HCT116 (cell line): ENCODE measurements at regions not wholly inside any gene's neighbourhood (a gene's known extent, or its start where the extent isn't known, plus 50 kb on each side); places are given as distances from the start of the nearest gene placed in this dataset.

Source experiments
- ATAC-seq: fragments of 200-7000 bp; cut with Tn5 transposase; 2 replicates; pipeline ENCODE4 v1.9.1; 2020; ENCODE audit warnings: mild to moderate bottlenecking, moderate library complexity
- BruUV-seq: library from RNA; stranded (reverse); fragments of 400-500 nt; replicated peaks from 2 replicates; lab custom pipeline; 2021; lab: Mats Ljungman, UMichigan
- CTCF ChIA-PET: fragments of 300-600 bp; sonication (Branson Sonifier 250); formaldehyde crosslinking; loops from one replicate; lab custom pipeline; 2021; ENCODE audit warnings: antibody characterized with exemption; lab: Charles Lee
- POLR2A ChIA-PET: fragments of 300-600, 350-600 bp; sonication (Branson Sonifier 250); formaldehyde crosslinking; loops from one replicate; lab custom pipeline; 2021; ENCODE audit warnings: antibody characterized with exemption; lab: Charles Lee
- RAD21 ChIA-PET, 2 experiments: fragments of 300-600 bp; sonication (Branson Sonifier 250); formaldehyde crosslinking; loops; one replicate each; lab custom pipeline; 2023; ENCODE audit warnings: low total read pairs in 2 of 2; ENCODE audit not compliant: uncharacterized antibody in 2 of 2, unreplicated experiment in 2 of 2, low non-redundant PET in 1 of 2; lab: Charles Lee
- DNase-seq: peaks from one replicate; pipeline ENCODE4 v3.0.0-alpha.2; 2010; ENCODE audit warnings: low read depth, low spot score
- H2AFZ ChIP-seq: fragments of 200-600 bp; shearing (Covaris generic), sonication (generic); 2 replicates; pipeline ENCODE4 v1.6.1; 2017; ENCODE audit warnings: low read depth, mixed run types, mixed read lengths, antibody characterized with exemption, low read length; ENCODE audit not compliant: poor library complexity, severe bottlenecking
- H3K27ac ChIP-seq: 2 replicates; pipeline ENCODE4 v1.5.1; 2012; ENCODE audit warnings: low read depth, low read length
- H3K27me3 ChIP-seq: fragments of 200-600 bp; sonication (generic); 2 replicates; pipeline ENCODE4 v1.6.1; 2016; ENCODE audit warnings: mixed run types, low read length, mixed read lengths; ENCODE audit not compliant: insufficient read depth
- H3K36me3 ChIP-seq, 2 experiments: fragments of 200-500 bp in 1 of 2; fragments of 200-600 bp in 1 of 2; sonication (Bioruptor generic) in 1 of 2; sonication (generic) in 1 of 2; 2 replicates each; pipeline versions ENCODE4 v1.5.1 to v1.6.1; 2014 to 2016; ENCODE audit warnings: low read length in 2 of 2, inconsistent platforms in 1 of 2, mixed read lengths in 1 of 2, mixed run types in 1 of 2; ENCODE audit not compliant: insufficient read depth in 2 of 2, control insufficient read depth in 1 of 2
- H3K4me1 ChIP-seq, 2 experiments: fragments of 200-600 bp in 1 of 2; sonication (generic) in 1 of 2; 2 replicates each; pipeline versions ENCODE4 v1.5.1 to v1.6.1; 2012 to 2017; ENCODE audit warnings: low read length in 2 of 2, inconsistent platforms in 1 of 2, mild to moderate bottlenecking in 1 of 2, mixed read lengths in 1 of 2, mixed run types in 1 of 2, moderate library complexity in 1 of 2; ENCODE audit not compliant: insufficient read depth in 2 of 2, control insufficient read depth in 1 of 2
- H3K4me2 ChIP-seq: fragments of 200-600 bp; sonication (generic); 2 replicates; pipeline ENCODE4 v1.6.1; 2017; ENCODE audit warnings: mixed run types, low read length, mixed read lengths
- H3K4me3 ChIP-seq, 2 experiments: fragments of 200-600 bp in 1 of 2; sonication (generic) in 1 of 2; replicated peaks in 1 of 2; 2 replicates each; pipeline ENCODE4 v1.5.1; 2011 to 2016; ENCODE audit warnings: low read length in 2 of 2, control low read depth in 1 of 2, low read depth in 1 of 2, mild to moderate bottlenecking in 1 of 2, mixed read lengths in 1 of 2, mixed run types in 1 of 2
- H3K79me2 ChIP-seq: fragments of 200-600 bp; sonication (generic); 2 replicates; pipeline ENCODE4 v1.6.1; 2017; ENCODE audit warnings: mild to moderate bottlenecking, mixed run types, low read length, moderate library complexity, mixed read lengths; ENCODE audit not compliant: insufficient read depth
- H3K9ac ChIP-seq: fragments of 200-600 bp; sonication (generic); 2 replicates; pipeline ENCODE4 v1.6.1; 2016; ENCODE audit warnings: low read length, mixed read lengths
- H3K9me2 ChIP-seq: fragments of 200-600 bp; sonication (generic), shearing (Covaris generic); 2 replicates; pipeline ENCODE4 v1.6.1; 2017; ENCODE audit warnings: mixed run types, mild to moderate bottlenecking, moderate library complexity; ENCODE audit not compliant: insufficient read depth
- H3K9me3 ChIP-seq, 2 experiments: fragments of 200-500 bp in 1 of 2; fragments of 200-600 bp in 1 of 2; sonication (Bioruptor generic) in 1 of 2; sonication (generic) in 1 of 2; 2 replicates each; pipeline ENCODE4 v1.6.1; 2014 to 2017; ENCODE audit warnings: low read length in 2 of 2, mixed read lengths in 2 of 2, inconsistent platforms in 1 of 2, low read depth in 1 of 2, mild to moderate bottlenecking in 1 of 2, mixed run types in 1 of 2, moderate library complexity in 1 of 2; ENCODE audit not compliant: control insufficient read depth in 1 of 2, insufficient read depth in 1 of 2
- H4K20me1 ChIP-seq: fragments of 200-600 bp; sonication (generic), shearing (Covaris generic); 2 replicates; pipeline ENCODE4 v1.6.1; 2017; ENCODE audit warnings: mixed run types, mild to moderate bottlenecking, moderate library complexity; ENCODE audit not compliant: insufficient read depth
- ATF3 ChIP-seq: IDR thresholded peaks from 2 replicates; pipeline ENCODE4 v1.6.1; 2012
- CBX3 ChIP-seq: IDR thresholded peaks from 2 replicates; pipeline ENCODE4 v1.6.1; 2012; ENCODE audit warnings: low read depth
- CEBPB ChIP-seq: IDR thresholded peaks from 2 replicates; pipeline ENCODE4 v1.6.1; 2012; ENCODE audit warnings: low read depth
- CTCF ChIP-seq, 3 experiments: fragments of 200-600 bp in 1 of 3; sonication (generic) in 1 of 3; IDR thresholded peaks in 2 of 3; conservative IDR thresholded peaks in 1 of 3; 2 replicates each; pipeline ENCODE4 v1.5.1; 2012 to 2017; ENCODE audit warnings: low read depth in 2 of 3, low read length in 2 of 3, antibody characterized with exemption in 1 of 3, borderline replicate concordance in 1 of 3, control low read depth in 1 of 3, mild to moderate bottlenecking in 1 of 3, mixed read lengths in 1 of 3, mixed run types in 1 of 3, moderate library complexity in 1 of 3; ENCODE audit not compliant: insufficient read depth in 1 of 3
- EGR1 ChIP-seq: IDR thresholded peaks from 2 replicates; pipeline ENCODE4 v1.6.1; 2012; ENCODE audit warnings: low read depth
- ELF1 ChIP-seq: IDR thresholded peaks from 2 replicates; pipeline ENCODE4 v1.6.1; 2012; ENCODE audit warnings: low read depth, borderline replicate concordance
- EZH2phosphoT487 ChIP-seq: fragments of 200-600 bp; IDR thresholded peaks from 2 replicates; pipeline ENCODE4 v1.6.1; 2018; ENCODE audit warnings: antibody characterized with exemption, borderline replicate concordance
- FOSL1 ChIP-seq: IDR thresholded peaks from 2 replicates; pipeline ENCODE4 v1.6.1; 2012; ENCODE audit warnings: low read depth
- JUND ChIP-seq: IDR thresholded peaks from 2 replicates; pipeline ENCODE4 v1.6.1; 2012
- MAX ChIP-seq: IDR thresholded peaks from 2 replicates; pipeline ENCODE4 v1.6.1; 2012
- POLR2A ChIP-seq: IDR thresholded peaks from 2 replicates; pipeline ENCODE4 v1.7.0; 2011; ENCODE audit warnings: borderline replicate concordance; ENCODE audit not compliant: insufficient read depth, insufficient read length; ENCODE audit errors: extremely low read depth
- RAD21 ChIP-seq: IDR thresholded peaks from 2 replicates; pipeline ENCODE4 v1.6.1; 2012; ENCODE audit warnings: low read depth, mild to moderate bottlenecking
- SIN3A ChIP-seq: IDR thresholded peaks from 2 replicates; pipeline ENCODE4 v1.6.1; 2012; ENCODE audit warnings: low read depth
- SP1 ChIP-seq: IDR thresholded peaks from 2 replicates; pipeline ENCODE4 v1.6.1; 2012; ENCODE audit warnings: low read depth
- SRF ChIP-seq: IDR thresholded peaks from 2 replicates; pipeline ENCODE4 v1.6.1; 2012; ENCODE audit warnings: low read depth
- TCF7L2 ChIP-seq: IDR thresholded peaks from 2 replicates; pipeline ENCODE4 v1.7.0; 2011; ENCODE audit warnings: borderline replicate concordance, inconsistent platforms; ENCODE audit not compliant: insufficient read depth, insufficient read length; ENCODE audit errors: extremely low read depth
- YY1 ChIP-seq: IDR thresholded peaks from 2 replicates; pipeline ENCODE4 v1.6.1; 2011; ENCODE audit warnings: low read length, low read depth, moderate library complexity, mild to moderate bottlenecking; ENCODE audit not compliant: insufficient replicate concordance; ENCODE audit errors: extremely low read depth
- ZBTB33 ChIP-seq: IDR thresholded peaks from 2 replicates; pipeline ENCODE4 v1.6.1; 2011; ENCODE audit warnings: mild to moderate bottlenecking, low read length, moderate library complexity; ENCODE audit not compliant: insufficient replicate concordance; ENCODE audit errors: extremely low read depth
- ZFX ChIP-seq: fragments of 450-650 bp; IDR thresholded peaks from 2 replicates; pipeline ENCODE4 v1.6.1; 2017
- ZNF274 ChIP-seq: fragments of 200-500 bp; sonication (Bioruptor generic); IDR thresholded peaks from 2 replicates; pipeline ENCODE4 v1.6.1; 2014; ENCODE audit warnings: mild to moderate bottlenecking, low read depth, low read length, inconsistent platforms
- intact Hi-C: fragments of 100-400 bp; cut with micrococcal nuclease; formaldehyde crosslinking; loops from 2 replicates; pipeline ENCODE4 v1.10.0; 2022

GRCh38 chr5:125602184-125602583 is 821.0 kb upstream of the GRAMD2B start:
- ATAC-seq (no peak), DNase-seq (no peak)
- Histone ChIP-seq H3K4me1 (no peaks in the 10 kb centered on the region), H3K9me2 (no peaks in the 10 kb centered on the region), H2AFZ (no peak overlapping the region), H4K20me1 (no peaks in the 10 kb centered on the region), H3K4me3 (no peak overlapping the region), H3K27me3 (no peaks in the 10 kb centered on the region), H3K9me3 (no peaks in the 10 kb centered on the region), H3K36me3 (no peaks in the 10 kb centered on the region), H3K79me2 (no peaks in the 10 kb centered on the region), H3K9ac (no peak overlapping the region), H3K4me2 (no peak overlapping the region), H3K27ac (no peak overlapping the region)
- RAD21 ChIA-PET = no interaction called here
- CTCF ChIA-PET = no interaction called here
- no TSS peak for BruUV-seq
- intact Hi-C loops = no loop called here
- TF ChIP-seq FOSL1 (no peak), RAD21 (no peak), ZNF274 (no peak), ZFX (no peak), SIN3A (no peak), POLR2A (no peak), CEBPB (no peak), MAX (no peak), ZBTB33 (no peak), EZH2phosphoT487 (no peak), ATF3 (no peak), SP1 (no peak), JUND (no peak), SRF (no peak), TCF7L2 (no peak), CBX3 (no peak), YY1 (no peak), EGR1 (no peak), ELF1 (no peak), CTCF (IDR thresholded peaks at IDR 0.05 in 2 of 3, conservative IDR thresholded peaks at IDR 0.05 in 1 of 3; ENCODE audit: borderline replicate concordance in 1 of 3, insufficient read depth in 1 of 3, low read depth in 2 of 3, low read length in 2 of 3) (no peak)
- POLR2A ChIA-PET = no interaction called here
